Effector memory CD8-positive, alpha-beta T cell (primary cell): ENCODE measurements at regions not wholly inside any gene's neighbourhood (a gene's known extent, or its start where the extent isn't known, plus 50 kb on each side); places are given as distances from the start of the nearest gene placed in this dataset.

ENCODE experiments used
- ATAC-seq: fragments of 150-1000 bp; cut with Tn5 transposase; replicated peaks from 2 replicates; pipeline ENCODE4 v1.10.0; 2021; ENCODE audit warnings: mild to moderate bottlenecking, moderate library complexity
- DNase-seq, 3 experiments: peaks; one replicate each; pipeline ENCODE4 v3.0.0; 2021
- H3K27ac Mint-ChIP-seq, 2 donors: one replicate each; pipeline ENCODE4 v1.8.0; 2022; ENCODE audit warnings: mild to moderate bottlenecking in 2 of 2, mixed read lengths in 2 of 2, moderate library complexity in 2 of 2
- H3K27me3 Mint-ChIP-seq, 2 donors: one replicate each; pipeline ENCODE4 v1.8.0; 2022; ENCODE audit warnings: mixed read lengths in 2 of 2
- H3K36me3 Mint-ChIP-seq: one replicate; pipeline ENCODE4 v1.8.0; 2022; ENCODE audit warnings: mild to moderate bottlenecking, moderate library complexity, mixed read lengths; ENCODE audit not compliant: insufficient read depth
- H3K4me1 Mint-ChIP-seq, 2 donors: one replicate each; pipeline ENCODE4 v1.8.0; 2022; ENCODE audit warnings: low read depth in 2 of 2, mixed read lengths in 2 of 2
- H3K4me3 Mint-ChIP-seq, 2 donors: one replicate each; pipeline ENCODE4 v1.8.0; 2022; ENCODE audit warnings: mild to moderate bottlenecking in 2 of 2, mixed read lengths in 2 of 2, moderate library complexity in 2 of 2
- H3K9me3 Mint-ChIP-seq, 2 donors: one replicate each; pipeline ENCODE4 v1.8.0; 2022; ENCODE audit warnings: mixed read lengths in 2 of 2

- H3K36me3 Mint-ChIP-seq: peaks cover 11% of the 10 kb centered on the region
- ATAC-seq (no peak), DNase-seq (no peak)
- peaks cover 18 to 33% of the 10 kb centered on the region in 2 donors for H3K27me3 Mint-ChIP-seq
- H3K4me3 Mint-ChIP-seq: no peak overlapping the region
- H3K9me3 Mint-ChIP-seq: no peaks in the 10 kb centered on the region
- H3K4me1 Mint-ChIP-seq: peaks cover 17 to 18% of the 10 kb centered on the region in 2 donors
- H3K27ac Mint-ChIP-seq: peak overlapping the region in 1 of 2 donors; percentile 30
Measured at GRCh38 chr11:11169715-11170351, 183.2 kb downstream of the CSNK2A3 start.

- H3K27me3 Mint-ChIP-seq: peaks cover 29 to 35% of the 10 kb centered on the region in 2 donors
- no peak for ATAC-seq
- no peaks in the 10 kb centered on the region for H3K9me3 Mint-ChIP-seq
- H3K27ac Mint-ChIP-seq: no peak overlapping the region
- H3K4me3 Mint-ChIP-seq: no peak overlapping the region
- H3K36me3 Mint-ChIP-seq: peaks cover 11% of the 10 kb centered on the region
- DNase-seq: no peak
- H3K4me1 Mint-ChIP-seq: peaks cover 11 to 13% of the 10 kb centered on the region in 2 donors
Measured at GRCh38 chr11:11167806-11168205, 185.2 kb downstream of the CSNK2A3 start.

GRCh38 chr11:11164334-11164690 lies 188.7 kb downstream of the CSNK2A3 start:
- Mint-ChIP-seq H3K4me3 (no peak overlapping the region), H3K36me3 (no peaks in the 10 kb centered on the region), H3K27ac (no peak overlapping the region), H3K9me3 (peaks cover 0 to 2% of the 10 kb centered on the region in 2 donors), H3K4me1 (no peaks in the 10 kb centered on the region), H3K27me3 (peaks cover 42 to 51% of the 10 kb centered on the region in 2 donors)
- DNase-seq (no peak), ATAC-seq (no peak)

GRCh38 chr11:11163669-11164333 lies 189.2 kb downstream of the CSNK2A3 start:
- H3K27me3 Mint-ChIP-seq: peaks cover 42 to 51% of the 10 kb centered on the region in 2 donors
- peaks cover 0 to 2% of the 10 kb centered on the region in 2 donors for H3K9me3 Mint-ChIP-seq
- no peak for ATAC-seq
- H3K4me3 Mint-ChIP-seq: no peak overlapping the region
- no peak overlapping the region for H3K27ac Mint-ChIP-seq
- H3K4me1 Mint-ChIP-seq: no peaks in the 10 kb centered on the region
- H3K36me3 Mint-ChIP-seq: no peaks in the 10 kb centered on the region
- no peak for DNase-seq

- DNase-seq: no peak
- no peak for ATAC-seq
- Mint-ChIP-seq H3K27me3 (peaks cover 42 to 47% of the 10 kb centered on the region in 2 donors), H3K4me1 (no peaks in the 10 kb centered on the region), H3K4me3 (no peak overlapping the region), H3K9me3 (peaks cover 0 to 2% of the 10 kb centered on the region in 2 donors), H3K36me3 (no peaks in the 10 kb centered on the region), H3K27ac (no peak overlapping the region)
Measured at GRCh38 chr11:11163236-11163635, 189.8 kb downstream of the CSNK2A3 start.

GRCh38 chr11:11157185-11157584 lies 195.9 kb downstream of the CSNK2A3 start:
- Mint-ChIP-seq H3K4me1 (peaks cover 6 to 12% of the 10 kb centered on the region in 2 donors), H3K27me3 (peaks cover 17 to 25% of the 10 kb centered on the region in 2 donors), H3K27ac (peak overlapping the region in 1 of 2 donors; percentile 87), H3K36me3 (no peaks in the 10 kb centered on the region), H3K9me3 (peaks cover 0 to 2% of the 10 kb centered on the region in 2 donors), H3K4me3 (peak overlapping the region; percentile 16 to 70)
- DNase-seq: peak; percentile 30 to 48 (median 34)
- peak; percentile 71 for ATAC-seq

GRCh38 chr11:11155962-11156815 lies 196.9 kb downstream of the CSNK2A3 start:
- H3K27ac Mint-ChIP-seq: peak overlapping the region in 1 of 2 donors; percentile 87
- DNase-seq: peak in 2 of 3 experiments; percentile 17 to 20
- peaks cover 0 to 2% of the 10 kb centered on the region in 2 donors for H3K9me3 Mint-ChIP-seq
- peaks cover 9 to 15% of the 10 kb centered on the region in 2 donors for H3K27me3 Mint-ChIP-seq
- no peaks in the 10 kb centered on the region for H3K36me3 Mint-ChIP-seq
- peak overlapping the region; percentile 16 to 70 for H3K4me3 Mint-ChIP-seq
- ATAC-seq: peak; percentile 72
- H3K4me1 Mint-ChIP-seq: peaks cover 6 to 12% of the 10 kb centered on the region in 2 donors

GRCh38 chr11:11152877-11153276 lies 200.2 kb downstream of the CSNK2A3 start:
- Mint-ChIP-seq H3K27ac (no peak overlapping the region), H3K9me3 (no peaks in the 10 kb centered on the region), H3K27me3 (peaks cover 10 to 11% of the 10 kb centered on the region in 2 donors), H3K4me1 (peaks cover 22 to 35% of the 10 kb centered on the region in 2 donors), H3K4me3 (no peak overlapping the region), H3K36me3 (peaks cover 4% of the 10 kb centered on the region)
- DNase-seq (no peak), ATAC-seq (no peak)

GRCh38 chr11:11149671-11150459 lies 203.2 kb downstream of the CSNK2A3 start:
- H3K4me1 Mint-ChIP-seq: peaks cover 15 to 27% of the 10 kb centered on the region in 2 donors
- ATAC-seq (peak; percentile 84), DNase-seq (peak; percentile 35 to 50 (median 50))
- H3K27ac Mint-ChIP-seq: peak overlapping the region; percentile 80 to 96
- H3K36me3 Mint-ChIP-seq: peaks cover 4% of the 10 kb centered on the region
- H3K4me3 Mint-ChIP-seq: peak overlapping the region; percentile 71 to 77
- H3K9me3 Mint-ChIP-seq: no peaks in the 10 kb centered on the region
- H3K27me3 Mint-ChIP-seq: peaks cover 13 to 17% of the 10 kb centered on the region in 2 donors

- Mint-ChIP-seq H3K9me3 (no peaks in the 10 kb centered on the region), H3K27me3 (peaks cover 6 to 11% of the 10 kb centered on the region in 2 donors), H3K27ac (no peak overlapping the region), H3K4me1 (peaks cover 15 to 27% of the 10 kb centered on the region in 2 donors), H3K36me3 (peaks cover 4% of the 10 kb centered on the region), H3K4me3 (no peak overlapping the region)
- DNase-seq: no peak
- no peak for ATAC-seq
Measured at GRCh38 chr11:11148596-11148995, 204.5 kb downstream of the CSNK2A3 start.

- peak overlapping the region in 1 of 2 donors; percentile 27 for H3K27ac Mint-ChIP-seq
- peaks cover 4% of the 10 kb centered on the region for H3K36me3 Mint-ChIP-seq
- H3K4me3 Mint-ChIP-seq: no peak overlapping the region
- DNase-seq: no peak
- no peak for ATAC-seq
- H3K9me3 Mint-ChIP-seq: no peaks in the 10 kb centered on the region
- H3K27me3 Mint-ChIP-seq: peaks cover 6 to 11% of the 10 kb centered on the region in 2 donors
- peaks cover 15 to 27% of the 10 kb centered on the region in 2 donors for H3K4me1 Mint-ChIP-seq
Measured at GRCh38 chr11:11148104-11148509, 204.9 kb downstream of the CSNK2A3 start.

GRCh38 chr11:11146830-11147229 lies 206.2 kb downstream of the CSNK2A3 start:
- Mint-ChIP-seq H3K9me3 (no peaks in the 10 kb centered on the region), H3K27ac (peak overlapping the region in 1 of 2 donors; percentile 27)

More at GRCh38 chr11:11146830-11147229, 206.2 kb downstream of the CSNK2A3 start:
- Mint-ChIP-seq H3K4me1 (peaks cover 15 to 27% of the 10 kb centered on the region in 2 donors), H3K36me3 (peaks cover 4% of the 10 kb centered on the region), H3K4me3 (no peak overlapping the region), H3K27me3 (peaks cover 6 to 11% of the 10 kb centered on the region in 2 donors)
- no peak for ATAC-seq
- DNase-seq: no peak
